ENCODE measurements at regions not wholly inside any gene's neighbourhood (a gene's known extent, or its start where the extent isn't known, plus 50 kb on each side); places are given as distances from the start of the nearest gene placed in this dataset.
"Not testable (repeated sequence)": the region's sequence is repeated elsewhere in the genome, so short reads cannot be mapped to it uniquely, and the experiment has no call there.

DNA sequence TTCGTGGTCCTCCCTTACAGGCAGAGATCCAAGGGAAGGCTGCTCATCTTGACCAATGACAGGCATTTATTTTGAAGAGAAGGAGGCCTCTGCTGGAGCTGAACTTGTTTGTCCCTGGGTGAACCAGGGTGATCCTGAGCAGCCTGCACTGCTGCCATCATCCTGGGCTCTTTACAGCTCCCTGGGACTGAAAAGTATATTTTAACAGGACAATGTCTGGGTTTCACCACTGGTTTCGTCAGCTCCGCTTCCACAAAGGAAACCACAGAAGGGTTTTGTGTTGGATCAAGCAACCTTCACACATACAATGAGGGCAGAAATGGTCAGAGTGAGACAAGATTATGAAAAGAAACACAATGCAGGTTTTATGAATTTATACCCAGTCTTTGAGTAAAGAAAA is 400.7 kb upstream of the TPM1 start:
- no peak for DNase-seq (ENCODE audit: low read depth in 3 of 3)

DNA sequence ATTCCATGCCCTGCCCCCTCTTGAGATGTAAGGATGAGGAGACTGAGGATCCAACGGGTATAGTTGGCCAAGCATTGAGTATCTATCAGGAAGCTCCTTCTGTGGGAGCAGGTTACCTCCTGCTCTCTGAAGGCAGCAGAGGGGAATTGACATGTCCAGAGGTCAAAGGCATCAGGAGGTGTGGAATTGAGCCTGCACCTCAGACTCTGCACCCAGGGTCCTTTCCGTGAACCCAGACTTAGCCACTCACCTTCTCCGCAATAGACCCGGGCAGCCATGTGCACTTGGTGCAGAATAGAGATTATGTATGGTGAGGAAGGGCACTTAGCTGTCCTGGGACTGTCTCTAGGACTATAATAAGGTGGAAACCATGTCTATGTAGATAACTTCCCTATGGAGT is 399.0 kb upstream of the TPM1 start:
- DNase-seq (ENCODE audit: low read depth in 3 of 3): no peak

DNA sequence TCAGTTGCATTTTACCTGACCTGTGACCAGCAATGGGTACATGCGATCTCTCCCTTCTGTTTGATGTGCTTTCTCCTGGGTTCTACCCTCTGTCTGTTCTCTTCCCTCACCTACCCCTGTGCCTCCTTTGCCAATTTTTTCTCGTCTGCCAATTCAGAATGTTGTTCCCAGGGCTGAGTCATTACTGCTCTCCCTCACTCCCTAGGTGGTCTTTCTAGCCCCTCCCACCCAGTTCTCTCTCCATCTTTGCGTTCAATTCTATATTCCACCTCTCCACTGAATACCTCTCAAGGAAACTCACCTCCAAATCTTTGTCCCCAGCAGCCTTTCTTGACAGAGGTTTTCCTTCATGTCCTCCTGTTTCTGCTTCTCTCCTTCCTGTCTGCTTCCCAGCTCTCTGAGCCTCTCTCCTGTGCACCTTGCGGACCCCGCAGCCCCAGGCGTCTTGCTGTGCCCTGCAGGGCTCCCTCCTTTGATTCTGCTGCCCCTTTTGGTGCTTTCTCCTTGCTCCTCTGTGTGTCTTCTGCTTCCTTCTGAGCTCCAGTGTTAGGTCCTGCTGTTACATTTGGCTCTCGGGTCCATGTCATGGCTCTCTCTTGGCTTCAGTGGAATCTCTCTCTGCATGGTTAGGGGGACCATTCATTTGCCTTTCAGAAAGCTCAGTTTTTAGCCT is 398.2 kb upstream of the TPM1 start:
- DNase-seq (ENCODE audit: low read depth in 3 of 3): no peak

DNA sequence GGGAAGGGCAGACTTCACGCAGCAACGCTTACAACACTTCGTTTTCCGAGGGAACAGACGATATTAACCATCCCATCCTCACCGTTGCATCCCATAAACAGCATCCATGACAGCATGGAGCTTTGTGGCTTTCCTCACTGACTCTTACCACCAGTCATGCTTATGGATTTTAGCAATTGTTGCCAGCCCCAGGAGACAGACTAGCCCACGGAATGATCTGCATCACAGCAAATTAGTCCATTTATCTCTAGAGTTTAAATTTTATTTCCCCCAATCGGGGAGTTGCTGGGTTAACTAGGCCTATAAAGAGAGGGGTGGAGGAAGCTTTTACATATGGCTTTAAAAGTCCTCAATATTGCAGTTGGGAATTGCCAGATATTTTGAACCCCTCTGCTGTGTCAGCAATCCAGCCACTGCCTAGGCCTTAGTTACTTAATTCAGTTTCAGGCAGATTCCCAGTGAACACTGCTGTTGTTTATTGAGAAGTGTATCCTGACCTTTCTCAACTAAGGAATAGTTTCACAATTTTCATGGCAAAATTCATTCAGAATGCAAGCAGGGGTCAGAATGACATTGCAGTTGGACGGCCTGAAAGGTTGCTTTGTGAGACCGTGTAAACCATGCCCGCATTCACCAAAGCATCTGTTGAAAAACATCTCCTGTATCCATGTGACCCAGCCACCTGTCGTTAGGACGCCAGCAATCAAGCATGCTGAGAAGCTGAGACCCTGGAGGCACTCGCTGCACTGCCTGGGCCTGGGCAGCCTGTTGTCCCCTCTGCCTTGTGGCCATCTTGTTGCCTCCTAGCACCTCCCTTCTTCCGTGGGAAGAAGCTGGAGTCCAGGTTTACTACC is 397.4 kb upstream of the TPM1 start:
- no peak for DNase-seq (ENCODE audit: low read depth in 3 of 3)

DNA sequence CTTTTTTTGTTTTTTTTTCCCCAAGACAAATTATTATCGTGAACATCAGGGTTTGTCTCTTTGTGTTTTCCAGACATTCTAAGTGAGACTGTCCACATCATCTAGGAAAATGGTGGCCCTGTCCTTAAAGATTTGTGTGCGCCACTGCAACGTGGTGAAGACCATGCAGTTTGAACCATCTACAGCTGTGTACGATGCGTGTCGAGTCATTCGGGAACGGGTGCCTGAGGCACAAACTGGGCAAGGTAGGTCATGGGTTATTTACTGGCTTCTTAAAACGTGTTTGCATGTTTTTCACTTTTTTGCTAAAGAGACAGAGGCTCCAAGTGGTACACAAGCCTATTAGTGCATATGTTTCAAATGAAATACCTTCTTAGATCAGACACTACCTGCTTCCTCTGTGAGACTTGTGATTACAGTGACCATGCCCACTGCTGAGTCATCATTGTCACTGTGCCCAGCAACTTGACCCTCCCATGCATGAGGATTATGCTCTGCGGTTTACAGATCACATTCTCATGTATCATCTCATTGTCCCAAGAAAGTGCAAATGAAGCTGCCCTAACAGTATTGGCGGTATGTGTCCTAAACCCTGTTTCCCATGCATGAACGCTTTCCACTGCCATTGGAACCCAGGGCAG is 395.2 kb upstream of the TPM1 start:
- DNase-seq (ENCODE audit: low read depth in 3 of 3): no peak

DNA sequence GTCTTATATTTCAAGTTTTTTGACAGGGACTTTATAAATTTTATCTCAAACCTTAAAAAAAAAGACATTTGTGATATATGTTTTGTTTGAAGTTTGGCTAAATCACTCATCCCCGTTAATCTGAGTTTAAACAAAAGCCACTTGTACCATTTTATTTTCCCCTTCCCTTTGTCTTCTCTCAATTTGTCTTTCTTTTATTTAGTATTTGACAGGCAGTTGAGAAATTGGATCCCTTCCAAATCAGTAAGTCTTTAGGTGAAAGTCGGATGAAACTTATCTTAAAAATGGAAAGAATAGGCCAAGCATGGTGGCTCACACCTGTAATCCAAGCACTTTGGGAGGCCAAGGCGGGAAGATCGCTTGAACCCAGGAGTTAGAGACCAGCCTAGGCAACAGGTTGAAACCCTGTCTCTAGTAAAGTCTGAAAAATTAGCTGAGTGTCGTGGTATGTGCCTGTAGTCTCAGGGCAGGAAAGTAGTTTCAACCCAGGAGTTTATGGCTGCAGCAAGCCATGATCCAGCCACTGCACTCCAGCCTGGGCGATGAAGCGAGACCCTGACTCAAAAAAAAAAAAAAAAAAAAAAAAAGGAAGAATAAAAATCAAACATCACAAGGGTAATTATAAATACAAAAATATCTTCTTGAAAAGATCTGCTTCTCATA is 394.6 kb upstream of the TPM1 start:
- DNase-seq (ENCODE audit: low read depth in 3 of 3): no peak

DNA sequence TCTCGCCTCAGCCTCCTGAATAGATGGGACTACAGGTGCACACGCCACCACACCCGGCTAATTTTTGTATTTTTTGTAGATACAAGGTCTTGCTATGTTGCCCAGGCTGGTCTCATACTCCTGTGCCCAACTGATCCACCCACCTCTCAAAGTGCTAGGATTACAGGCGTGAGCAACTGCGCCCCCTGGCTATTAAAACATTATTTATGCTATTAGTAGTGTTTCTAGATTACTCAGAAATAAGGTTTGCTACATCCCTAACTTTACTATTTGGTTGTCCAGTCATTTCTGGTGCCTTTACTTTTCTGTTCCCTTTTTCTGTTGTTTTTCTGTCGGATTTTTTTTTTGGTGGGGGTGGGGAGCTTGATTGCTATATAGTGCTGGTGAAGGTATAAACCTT is 393.6 kb upstream of the TPM1 start:
- DNase-seq (ENCODE audit: low read depth in 3 of 3): no peak

DNA sequence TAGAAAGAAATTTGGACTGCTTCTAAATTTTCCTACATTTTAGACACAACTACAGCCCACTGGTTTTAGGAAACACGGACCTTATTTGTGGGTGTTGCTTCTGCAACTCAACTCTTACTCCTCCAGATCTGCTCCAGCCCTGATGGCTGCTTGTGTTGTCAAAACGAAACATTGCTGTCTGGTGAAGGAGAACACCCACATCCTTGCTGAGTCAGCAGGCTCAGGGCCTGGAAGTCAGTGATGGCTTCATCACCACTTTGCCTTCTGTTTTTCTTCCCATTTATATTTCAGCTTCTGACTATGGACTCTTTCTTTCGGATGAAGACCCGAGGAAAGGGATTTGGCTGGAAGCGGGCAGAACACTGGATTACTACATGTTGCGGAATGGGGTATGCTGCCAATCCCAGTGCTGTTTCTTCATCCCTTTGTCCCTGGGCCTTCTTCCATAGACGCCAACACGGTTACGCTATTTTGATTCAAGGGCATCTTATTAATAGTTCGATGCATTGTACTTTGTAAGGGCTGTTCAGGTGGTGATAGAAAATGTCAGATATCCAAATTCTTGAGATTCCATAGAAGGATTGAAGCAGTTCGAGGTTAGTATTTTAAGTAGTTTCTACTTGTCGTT is 392.6 kb upstream of the TPM1 start:
- DNase-seq (ENCODE audit: low read depth in 3 of 3): no peak

DNA sequence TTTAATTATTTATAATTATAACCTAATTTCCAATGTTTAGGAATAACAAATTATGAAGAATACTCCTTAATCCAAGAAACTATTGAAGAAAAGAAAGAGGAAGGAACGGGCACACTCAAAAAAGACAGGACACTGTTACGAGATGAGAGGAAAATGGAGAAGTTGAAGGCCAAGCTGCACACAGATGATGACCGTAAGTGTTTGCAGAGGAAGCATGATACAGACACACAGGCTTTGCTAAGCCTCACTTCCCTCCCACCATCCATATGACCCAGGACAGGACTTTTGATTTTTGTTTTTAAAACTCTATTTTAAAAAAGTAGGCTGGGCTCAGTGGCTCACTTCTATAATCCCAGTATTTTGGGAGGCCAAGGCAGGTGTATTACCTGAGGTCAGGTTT is 389.4 kb upstream of the TPM1 start:
- DNase-seq (ENCODE audit: low read depth in 3 of 3): no peak

DNA sequence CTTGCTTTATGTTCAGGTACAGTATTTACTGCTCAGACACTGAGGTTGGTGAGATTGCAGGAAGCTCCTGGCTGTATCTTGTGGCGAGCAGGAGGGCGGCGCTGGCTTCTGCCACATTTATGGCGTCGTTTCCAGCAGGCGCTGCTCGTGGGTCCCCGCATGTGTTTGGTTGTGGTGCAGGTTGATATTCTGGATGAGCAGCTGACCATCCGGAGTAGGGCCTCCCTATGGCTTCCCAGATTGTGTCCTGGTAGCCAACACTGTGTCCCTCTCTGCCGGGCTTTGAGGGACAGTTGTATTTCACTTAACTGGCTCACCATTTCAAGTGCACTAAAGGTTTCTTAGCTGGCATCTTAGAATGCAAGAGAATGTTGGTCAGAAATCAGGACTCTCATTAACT is 386.5 kb upstream of the TPM1 start:
- no peak for DNase-seq (ENCODE audit: low read depth in 3 of 3)

DNA sequence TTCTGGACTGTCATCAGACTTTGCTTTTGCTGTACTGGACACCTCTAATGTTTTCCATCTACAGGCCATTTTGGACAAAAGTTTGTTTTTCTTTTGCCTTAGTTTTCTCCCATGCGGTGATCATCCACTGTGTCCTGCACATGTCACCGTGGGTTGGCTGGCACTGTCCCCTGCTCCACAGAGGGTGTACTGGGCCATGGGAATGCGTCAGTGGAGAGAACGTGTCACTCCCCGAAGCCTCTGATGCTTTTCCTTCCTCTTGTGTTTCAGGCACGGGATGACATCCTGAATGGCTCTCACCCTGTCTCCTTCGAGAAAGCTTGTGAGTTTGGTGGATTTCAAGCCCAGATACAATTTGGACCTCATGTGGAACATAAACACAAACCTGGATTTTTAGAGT is 385.0 kb upstream of the TPM1 start:
- not testable (repeated sequence) for DNase-seq (ENCODE audit: low read depth in 3 of 3)

DNA sequence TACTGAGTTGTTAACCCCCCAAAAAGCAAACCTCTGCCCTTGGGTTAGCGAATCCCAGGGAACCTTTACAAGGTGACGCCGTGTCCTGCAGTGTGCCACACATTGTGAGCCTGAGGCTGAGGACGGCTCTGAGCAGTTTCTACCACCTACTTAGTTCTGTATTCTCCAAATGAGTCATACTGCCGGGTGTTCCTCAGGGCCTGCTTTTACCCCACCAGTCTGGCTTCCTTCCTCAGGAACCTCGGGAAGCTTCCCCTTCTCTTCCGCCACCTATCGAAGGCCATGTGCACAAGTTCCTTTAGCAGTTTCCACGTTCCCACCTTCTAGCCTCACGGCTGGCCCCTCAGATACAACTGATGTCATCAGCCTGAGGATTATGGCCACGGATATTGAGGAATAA is 384.0 kb upstream of the TPM1 start:
- no peak for DNase-seq (ENCODE audit: low read depth in 3 of 3)

DNA sequence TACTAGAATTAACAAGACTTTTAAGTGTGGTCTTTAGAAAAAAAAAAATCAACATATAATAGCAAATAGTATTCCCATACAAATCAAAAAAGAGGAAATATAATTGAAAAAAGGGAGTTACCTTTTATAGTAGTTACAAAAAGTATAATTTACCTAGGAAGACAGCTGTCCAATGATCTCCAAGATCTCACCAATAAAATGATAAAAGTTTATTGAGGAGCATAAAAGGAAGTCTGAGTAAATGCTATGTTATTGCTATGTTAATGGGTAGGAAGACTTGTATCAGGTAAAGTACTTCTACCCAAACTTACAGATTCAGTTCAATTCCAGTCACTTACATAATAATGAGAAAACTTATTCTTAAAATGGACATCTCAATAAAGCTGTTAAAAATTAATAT is 379.0 kb upstream of the TPM1 start:
- DNase-seq (ENCODE audit: low read depth in 3 of 3): no peak

DNA sequence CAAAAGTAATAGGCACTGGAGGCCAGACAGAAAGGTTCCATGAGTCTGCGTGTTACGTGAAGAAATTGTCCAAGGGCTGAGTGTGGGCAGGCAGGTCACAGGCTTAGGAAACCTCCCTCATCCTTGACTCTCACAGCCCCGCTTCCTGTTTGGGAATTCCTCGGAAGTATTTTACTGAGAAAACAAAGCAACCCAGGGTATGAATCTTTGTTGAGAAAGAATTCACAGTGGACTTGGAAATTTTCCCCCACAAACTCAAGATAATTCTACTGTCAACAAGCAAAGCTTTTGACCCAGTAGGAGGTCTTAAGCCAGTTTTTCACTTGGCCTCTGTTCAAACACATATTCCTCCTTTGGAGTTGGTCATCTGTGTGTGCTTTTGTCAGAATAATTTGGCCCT is 377.1 kb upstream of the TPM1 start:
- DNase-seq (ENCODE audit: low read depth in 3 of 3): no peak

DNA sequence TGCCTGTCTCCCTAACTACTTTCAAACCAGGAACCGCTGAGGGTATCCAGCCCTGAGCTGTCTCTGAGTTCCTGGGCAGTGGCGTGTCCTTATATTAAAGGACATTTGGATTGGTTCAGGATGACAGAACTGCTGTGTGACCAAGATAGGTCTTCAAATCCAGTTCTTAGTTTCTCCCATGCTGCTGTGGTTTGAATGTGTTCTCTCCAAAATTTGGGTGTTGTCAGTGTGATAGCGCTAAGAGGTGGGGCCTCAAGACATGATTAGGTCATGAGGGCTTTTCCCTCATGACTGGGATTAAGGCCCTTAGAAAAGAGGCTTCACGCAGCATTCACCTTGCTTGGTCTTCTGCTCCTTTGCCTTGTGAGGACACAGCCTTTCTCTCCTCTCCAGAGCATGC is 376.5 kb upstream of the TPM1 start:
- DNase-seq (ENCODE audit: low read depth in 3 of 3): no peak

DNA sequence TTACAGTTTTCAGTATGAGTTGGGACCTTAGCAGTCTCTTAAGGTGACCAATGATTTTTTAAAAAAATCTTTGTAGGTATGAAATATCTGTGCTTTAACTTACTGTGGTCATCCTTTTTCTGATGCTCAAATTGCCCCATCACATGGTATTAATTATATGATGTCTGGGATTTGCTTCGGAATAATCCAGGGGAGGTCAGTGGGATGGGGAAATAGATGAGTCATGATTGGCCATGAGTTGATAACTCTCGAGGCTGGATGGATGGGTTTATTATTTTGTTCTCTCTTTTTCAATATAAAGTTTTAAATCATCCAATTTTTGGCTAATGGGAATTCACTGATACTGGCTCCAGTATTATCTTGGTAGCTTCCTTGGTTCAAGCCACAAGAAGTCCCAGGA is 370.3 kb upstream of the TPM1 start:
- DNase-seq (ENCODE audit: low read depth in 3 of 3): no peak

DNA sequence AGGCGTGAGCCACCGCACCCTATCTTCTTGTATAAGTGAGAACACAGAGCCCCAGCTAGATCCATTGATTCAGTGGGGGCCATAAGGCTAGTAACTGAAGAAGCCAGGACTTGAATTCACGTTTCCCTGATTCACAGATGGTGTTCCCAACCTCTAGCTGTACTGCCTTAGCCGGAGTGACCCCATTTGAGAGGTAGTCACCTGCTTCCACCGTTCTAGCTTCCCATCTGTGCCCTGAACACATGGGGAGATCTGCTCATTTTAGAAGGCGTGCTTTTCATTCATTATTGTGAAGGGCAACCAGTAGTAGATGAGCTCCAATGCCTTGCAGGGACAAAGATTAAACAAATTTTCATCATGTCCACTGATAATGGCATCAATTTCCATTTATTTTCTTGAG is 365.7 kb upstream of the TPM1 start:
- DNase-seq (ENCODE audit: low read depth in 3 of 3): no peak

DNA sequence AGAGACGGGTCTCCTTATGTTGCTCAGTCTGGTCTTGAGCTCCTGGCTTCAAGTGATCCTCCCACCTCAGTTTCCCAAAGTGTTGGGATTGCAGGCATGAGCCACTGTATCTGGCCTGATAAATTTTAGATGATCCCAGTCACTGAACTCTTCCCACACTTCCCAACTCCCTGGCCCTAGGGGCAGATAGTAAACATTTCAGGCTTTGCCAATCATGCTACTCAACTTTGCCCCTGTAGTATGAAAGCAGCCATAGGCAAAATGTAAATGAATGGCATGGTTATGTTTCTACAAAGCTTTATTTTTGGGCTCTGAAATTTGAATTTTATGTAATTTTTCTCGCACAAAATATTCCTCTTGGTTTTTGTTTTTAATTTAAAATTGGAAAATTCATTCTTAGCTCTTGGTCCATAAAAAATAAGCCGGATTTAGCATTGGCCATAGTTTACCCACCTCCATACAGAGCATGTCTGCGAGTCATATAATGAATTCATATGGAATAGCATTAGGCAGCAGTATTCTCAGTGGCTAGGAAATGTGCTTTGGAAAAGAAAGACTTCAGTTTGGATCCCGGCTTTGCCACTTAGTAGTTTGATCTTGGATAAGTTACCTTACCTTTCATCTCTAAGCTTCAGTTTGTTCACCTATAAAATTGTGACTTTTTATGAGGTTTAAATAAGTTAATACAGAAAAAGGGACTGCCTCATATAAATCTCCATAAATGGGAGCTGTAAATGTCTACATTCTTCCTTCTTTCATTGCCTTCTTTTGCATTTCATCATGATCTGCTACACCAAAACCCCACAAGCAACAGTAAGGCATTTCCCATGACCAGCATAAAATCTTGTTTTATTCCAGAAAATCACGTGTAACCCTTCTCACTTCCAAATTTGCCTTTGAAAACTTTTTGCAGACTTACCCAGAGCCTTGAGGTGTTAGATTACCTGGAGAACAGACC is 360.3 kb upstream of the TPM1 start:
- no peak for DNase-seq (ENCODE audit: low read depth in 3 of 3)

DNA sequence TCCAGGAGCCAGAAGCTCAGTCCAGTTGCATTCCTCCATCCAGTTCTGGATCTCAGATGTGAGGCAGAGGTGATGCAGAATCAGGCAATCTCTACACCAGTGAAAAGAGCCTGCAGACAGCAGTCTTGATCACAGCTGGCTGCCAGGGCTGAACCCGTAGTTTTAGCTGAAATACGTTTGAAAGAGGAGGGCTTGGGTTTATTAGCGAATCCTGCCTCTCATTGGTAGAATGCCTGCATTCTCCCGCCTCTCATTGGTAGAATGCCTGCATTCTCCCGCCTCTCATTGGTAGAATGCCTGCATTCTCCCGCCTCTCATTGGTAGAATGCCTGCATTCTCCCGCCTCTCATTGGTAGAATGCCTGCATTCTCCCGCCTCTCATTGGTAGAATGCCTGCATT is 359.4 kb upstream of the TPM1 start:
- DNase-seq (ENCODE audit: low read depth in 3 of 3): not testable (repeated sequence)

DNA sequence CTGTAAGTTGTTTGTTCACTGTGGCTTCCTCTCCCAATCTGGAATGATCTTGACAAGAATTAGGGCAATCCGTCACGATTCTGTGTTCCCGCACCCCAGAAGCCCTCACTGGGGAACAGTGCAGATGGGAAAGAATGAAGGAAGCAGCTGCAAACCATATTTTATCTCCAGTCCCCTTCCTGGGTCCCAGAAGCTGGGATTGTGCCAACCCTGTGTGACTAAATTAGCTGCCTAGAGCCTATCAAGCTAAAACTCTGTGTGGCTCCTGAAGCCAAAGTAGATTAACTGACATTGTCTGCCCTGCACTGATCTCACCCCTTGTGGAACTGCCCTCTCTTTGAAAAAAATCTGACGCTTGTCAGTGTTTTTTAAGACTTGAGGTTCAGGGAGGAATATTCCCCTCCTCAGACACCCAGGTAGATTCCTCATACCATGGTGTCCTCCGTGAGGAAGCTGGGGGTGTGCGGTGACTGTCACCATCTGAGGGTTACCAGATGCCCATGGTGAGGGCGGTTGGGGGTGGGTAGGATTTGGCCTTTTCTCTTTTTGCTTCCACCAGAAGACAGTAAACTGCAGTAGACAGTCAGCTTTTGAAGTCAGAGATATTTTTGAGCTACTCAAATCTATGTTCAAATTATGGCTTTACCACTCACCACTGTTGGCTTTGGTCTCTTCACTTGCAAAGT is 358.3 kb upstream of the TPM1 start:
- no peak for DNase-seq (ENCODE audit: low read depth in 3 of 3)
